ENCODE measurements at regions not wholly inside any gene's neighbourhood (a gene's known extent, or its start where the extent isn't known, plus 50 kb on each side); places are given as distances from the start of the nearest gene placed in this dataset.

DNA sequence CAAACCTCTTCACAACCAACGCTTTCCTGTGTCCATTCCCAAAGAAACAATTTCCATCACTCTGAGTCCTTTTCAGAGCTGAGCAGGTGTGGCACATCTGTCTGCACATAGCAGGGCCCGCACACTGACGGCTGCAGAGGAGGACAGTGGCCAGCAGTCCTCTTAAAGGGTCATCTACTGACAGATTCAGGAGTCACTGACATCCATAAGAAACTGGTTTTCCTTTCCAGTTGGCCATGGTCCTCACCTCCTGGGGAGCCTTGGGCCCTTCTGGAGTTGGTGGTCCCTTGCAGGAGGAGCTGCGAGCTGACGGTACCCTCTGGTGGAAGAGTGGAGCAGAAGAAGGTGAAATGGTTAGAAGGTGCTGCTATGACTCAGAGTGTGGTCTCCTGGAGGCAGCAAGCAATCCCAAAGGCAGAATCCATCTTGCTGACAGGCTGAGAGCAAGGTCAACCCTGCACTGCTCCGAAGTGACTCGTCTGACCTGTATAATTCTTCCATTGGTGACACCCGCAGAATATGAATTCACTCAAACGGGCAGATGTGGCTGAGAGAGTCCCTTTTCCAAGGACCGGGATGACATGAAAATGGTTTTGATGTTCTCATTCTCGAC is 278.5 kb upstream of the C1orf174 start:
- no peak for TF ChIP-seq POLR2A (IDR thresholded peaks at IDR 0.05; ENCODE audit: low read depth)
- TF ChIP-seq, protein P1, sequence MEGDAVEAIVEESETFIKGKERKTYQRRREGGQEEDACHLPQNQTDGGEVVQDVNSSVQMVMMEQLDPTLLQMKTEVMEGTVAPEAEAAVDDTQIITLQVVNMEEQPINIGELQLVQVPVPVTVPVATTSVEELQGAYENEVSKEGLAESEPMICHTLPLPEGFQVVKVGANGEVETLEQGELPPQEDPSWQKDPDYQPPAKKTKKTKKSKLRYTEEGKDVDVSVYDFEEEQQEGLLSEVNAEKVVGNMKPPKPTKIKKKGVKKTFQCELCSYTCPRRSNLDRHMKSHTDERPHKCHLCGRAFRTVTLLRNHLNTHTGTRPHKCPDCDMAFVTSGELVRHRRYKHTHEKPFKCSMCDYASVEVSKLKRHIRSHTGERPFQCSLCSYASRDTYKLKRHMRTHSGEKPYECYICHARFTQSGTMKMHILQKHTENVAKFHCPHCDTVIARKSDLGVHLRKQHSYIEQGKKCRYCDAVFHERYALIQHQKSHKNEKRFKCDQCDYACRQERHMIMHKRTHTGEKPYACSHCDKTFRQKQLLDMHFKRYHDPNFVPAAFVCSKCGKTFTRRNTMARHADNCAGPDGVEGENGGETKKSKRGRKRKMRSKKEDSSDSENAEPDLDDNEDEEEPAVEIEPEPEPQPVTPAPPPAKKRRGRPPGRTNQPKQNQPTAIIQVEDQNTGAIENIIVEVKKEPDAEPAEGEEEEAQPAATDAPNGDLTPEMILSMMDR (IDR thresholded peaks at IDR 0.05): no peak
- no peak for TF ChIP-seq EP300 (IDR thresholded peaks at IDR 0.05)
- TF ChIP-seq POLR2AphosphoS5 (IDR thresholded peaks at IDR 0.05): no peak
